CD4-positive, alpha-beta T cell (primary cell): ENCODE measurements at regions not wholly inside any gene's neighbourhood (a gene's known extent, or its start where the extent isn't known, plus 50 kb on each side); places are given as distances from the start of the nearest gene placed in this dataset.

Experiments used
- ATAC-seq: fragments of 200-7000 bp; cut with Tn5 transposase; one replicate; pipeline ENCODE4 v1.10.0; 2022; ENCODE audit warnings: mild to moderate bottlenecking; ENCODE audit not compliant: poor library complexity
- CTCF ChIA-PET: fragments of 350-600 bp; sonication (Branson Sonifier 250); formaldehyde crosslinking; loops from one replicate; lab custom pipeline; 2021; ENCODE audit warnings: antibody characterized with exemption, inconsistent platforms; lab: Charles Lee
- POLR2A ChIA-PET: fragments of 350-600 bp; sonication (Branson Sonifier 250); formaldehyde crosslinking; loops from one replicate; lab custom pipeline; 2021; ENCODE audit warnings: antibody characterized with exemption, inconsistent platforms; lab: Charles Lee
- DNase-seq, 14 experiments: peaks; one replicate each; pipeline ENCODE4 v3.0.0-alpha.2; 2013 to 2020; ENCODE audit warnings: mixed read lengths in 2 of 14
- H3K27ac ChIP-seq, 2 donors: one replicate each; pipeline versions ENCODE4 v1.5.1 to v1.7.0; 2013; ENCODE audit warnings: low read length in 2 of 2, low read depth in 1 of 2, mild to moderate bottlenecking in 1 of 2
- H3K27me3 ChIP-seq, 2 experiments: 1 replicate in 1 of 2; 2 replicates in 1 of 2; pipeline versions ENCODE4 v1.6.1 to v1.7.0; 2013; ENCODE audit warnings: low read length in 2 of 2, control low read depth in 1 of 2, mild to moderate bottlenecking in 1 of 2, moderate library complexity in 1 of 2; ENCODE audit not compliant: insufficient read depth in 2 of 2, control insufficient read depth in 1 of 2
- H3K36me3 ChIP-seq: one replicate; pipeline ENCODE4 v1.6.1; 2013; ENCODE audit warnings: low read length, control low read depth; ENCODE audit not compliant: insufficient read depth
- H3K4me1 ChIP-seq: one replicate; pipeline ENCODE4 v1.6.1; 2013; ENCODE audit warnings: low read length, control low read depth; ENCODE audit not compliant: insufficient read depth
- H3K4me3 ChIP-seq: one replicate; pipeline ENCODE4 v1.5.1; 2013; ENCODE audit warnings: mild to moderate bottlenecking, low read length, moderate library complexity
- H3K9me3 ChIP-seq, 2 experiments: 1 replicate in 1 of 2; 2 replicates in 1 of 2; pipeline versions ENCODE4 v1.6.1 to v1.7.0; 2013; ENCODE audit warnings: low read length in 2 of 2, mild to moderate bottlenecking in 2 of 2, control low read depth in 1 of 2, moderate library complexity in 1 of 2; ENCODE audit not compliant: control insufficient read depth in 1 of 2, insufficient read depth in 1 of 2
- H3K27ac Mint-ChIP-seq: one replicate; pipeline ENCODE4 v1.8.0; 2020; ENCODE audit warnings: mixed read lengths
- H3K27me3 Mint-ChIP-seq: one replicate; pipeline ENCODE4 v1.8.0; 2021; ENCODE audit warnings: mixed read lengths
- H3K36me3 Mint-ChIP-seq: one replicate; pipeline ENCODE4 v1.8.0; 2021; ENCODE audit warnings: low read depth, mixed read lengths
- H3K4me1 Mint-ChIP-seq: one replicate; pipeline ENCODE4 v1.8.0; 2021; ENCODE audit warnings: low read depth, mixed read lengths
- H3K4me3 Mint-ChIP-seq: one replicate; pipeline ENCODE4 v1.8.0; 2020; ENCODE audit warnings: mild to moderate bottlenecking, mixed read lengths
- H3K9me3 Mint-ChIP-seq: one replicate; pipeline ENCODE4 v1.8.0; 2020; ENCODE audit warnings: mixed read lengths
- CTCF ChIP-seq: fragments of 200-600 bp; IDR thresholded peaks from one replicate; pipeline ENCODE4 v1.8.0; 2022; ENCODE audit warnings: antibody characterized with exemption, mild to moderate bottlenecking
- intact Hi-C, 2 experiments: fragments of 100-400 bp; cut with DNase I in 1 of 2; cut with micrococcal nuclease in 1 of 2; formaldehyde crosslinking; loops; one replicate each; pipeline versions ENCODE4 v1.15.1 to v1.9.0; 2023 to 2025; cut with DNase I, micrococcal nuclease

GRCh38 chr6:166806217-166806838 is 150.0 kb downstream of the RNASET2 start:
- Histone ChIP-seq H3K9me3 (peaks cover 15 to 18% of the 10 kb centered on the region in 2 experiments), H3K27ac (no peak overlapping the region), H3K36me3 (no peaks in the 10 kb centered on the region), H3K4me3 (no peak overlapping the region), H3K4me1 (no peaks in the 10 kb centered on the region), H3K27me3 (no peaks in the 10 kb centered on the region)
- POLR2A ChIA-PET = no interaction called here
- Mint-ChIP-seq H3K27me3 (no peaks in the 10 kb centered on the region), H3K9me3 (peaks cover 19% of the 10 kb centered on the region), H3K4me3 (no peak overlapping the region), H3K36me3 (peaks cover 21% of the 10 kb centered on the region), H3K27ac (no peak overlapping the region), H3K4me1 (no peaks in the 10 kb centered on the region)
- DNase-seq (no peak), ATAC-seq (no peak)
- CTCF ChIA-PET = no interaction called here
- no peak for TF ChIP-seq CTCF
- intact Hi-C loops = no loop called here

GRCh38 chr6:166803471-166803870 is 152.9 kb downstream of the RNASET2 start:
- H3K4me3 ChIP-seq = no peak overlapping the region
- peaks cover 19% of the 10 kb centered on the region for H3K9me3 Mint-ChIP-seq
- no peak for DNase-seq
- no peak for TF ChIP-seq CTCF
- H3K4me1 ChIP-seq = no peaks in the 10 kb centered on the region
- intact Hi-C loops = no loop called here
- no peak overlapping the region for H3K27ac ChIP-seq
- H3K4me3 Mint-ChIP-seq = no peak overlapping the region
- peaks cover 15 to 18% of the 10 kb centered on the region in 2 experiments for H3K9me3 ChIP-seq
- H3K27me3 Mint-ChIP-seq = no peaks in the 10 kb centered on the region
- no peak overlapping the region for H3K27ac Mint-ChIP-seq
- no peaks in the 10 kb centered on the region for H3K27me3 ChIP-seq
- ChIA-PET CTCF (no interaction called here), POLR2A (no interaction called here)
- ATAC-seq = no peak
- H3K36me3 ChIP-seq = no peaks in the 10 kb centered on the region
- H3K4me1 Mint-ChIP-seq = no peaks in the 10 kb centered on the region
- peaks cover 21% of the 10 kb centered on the region for H3K36me3 Mint-ChIP-seq

- DNase-seq (no peak), ATAC-seq (no peak)
- intact Hi-C loops = no loop called here
- H3K27me3 Mint-ChIP-seq = no peaks in the 10 kb centered on the region
- peaks cover 11% of the 10 kb centered on the region for H3K36me3 Mint-ChIP-seq
- H3K4me3 Mint-ChIP-seq = no peak overlapping the region
- peaks cover 16% of the 10 kb centered on the region for H3K9me3 Mint-ChIP-seq
- Histone ChIP-seq H3K36me3 (no peaks in the 10 kb centered on the region), H3K4me1 (no peaks in the 10 kb centered on the region), H3K27ac (no peak overlapping the region), H3K4me3 (no peak overlapping the region), H3K9me3 (peaks cover 5 to 18% of the 10 kb centered on the region in 2 experiments), H3K27me3 (no peaks in the 10 kb centered on the region)
- no peaks in the 10 kb centered on the region for H3K4me1 Mint-ChIP-seq
- ChIA-PET CTCF (no interaction called here), POLR2A (no interaction called here)
- TF ChIP-seq CTCF = no peak
- H3K27ac Mint-ChIP-seq = no peak overlapping the region
These were observed 153.9 kb downstream of the RNASET2 start for GRCh38 chr6:166802401-166802800.
